GM18498 (cell line): ENCODE measurements at regions not wholly inside any gene's neighbourhood (a gene's known extent, or its start where the extent isn't known, plus 50 kb on each side); places are given as distances from the start of the nearest gene placed in this dataset.
"Not testable (repeated sequence)": the region's sequence is repeated elsewhere in the genome, so short reads cannot be mapped to it uniquely, and the experiment has no call there.

Experiments
- ATAC-seq: cut with Tn5 transposase; IDR thresholded peaks from one replicate; pipeline ENCODE4 v1.9.1; 2021; ENCODE audit warnings: mild to moderate bottlenecking, moderate library complexity; ENCODE audit not compliant: unreplicated experiment

- ATAC-seq, result peak; percentile 63
Measured at GRCh38 chr4:132642016-132642817, 506.9 kb upstream of the PCDH10 start.

GRCh38 chr4:132646186-132646585, 502.9 kb upstream of the PCDH10 start:
- no peak for ATAC-seq

- no peak for ATAC-seq
Measured at GRCh38 chr4:132651196-132651595, 497.9 kb upstream of the PCDH10 start.

GRCh38 chr4:132660181-132660580, 488.9 kb upstream of the PCDH10 start:
- no peak for ATAC-seq

- ATAC-seq, result no peak
Measured at GRCh38 chr4:132662456-132662855, 486.6 kb upstream of the PCDH10 start.

GRCh38 chr4:132669786-132670185, 479.3 kb upstream of the PCDH10 start:
- ATAC-seq, result no peak

- ATAC-seq, result no peak
Measured at GRCh38 chr4:132670557-132670956, 478.5 kb upstream of the PCDH10 start.

GRCh38 chr4:132683957-132684356, 465.1 kb upstream of the PCDH10 start:
- ATAC-seq, result no peak

GRCh38 chr4:132691026-132691425, 458.1 kb upstream of the PCDH10 start:
- ATAC-seq, result no peak

GRCh38 chr4:132691668-132692067, 457.4 kb upstream of the PCDH10 start:
- no peak for ATAC-seq

- ATAC-seq, result no peak
Measured at GRCh38 chr4:132694775-132695174, 454.3 kb upstream of the PCDH10 start.

GRCh38 chr4:132697505-132697904, 451.6 kb upstream of the PCDH10 start:
- ATAC-seq, result not testable (repeated sequence)

- no peak for ATAC-seq
Measured at GRCh38 chr4:132707955-132708354, 441.1 kb upstream of the PCDH10 start.

- ATAC-seq, result no peak
Measured at GRCh38 chr4:132709056-132709455, 440.0 kb upstream of the PCDH10 start.

GRCh38 chr4:132710971-132711370, 438.1 kb upstream of the PCDH10 start:
- ATAC-seq, result no peak

- no peak for ATAC-seq
Measured at GRCh38 chr4:132737344-132737743, 411.8 kb upstream of the PCDH10 start.

GRCh38 chr4:132759199-132759780, 389.8 kb upstream of the PCDH10 start:
- ATAC-seq, result no peak

GRCh38 chr4:132763465-132763864, 385.6 kb upstream of the PCDH10 start:
- ATAC-seq, result no peak

- ATAC-seq, result no peak
Measured at GRCh38 chr4:132767901-132768300, 381.2 kb upstream of the PCDH10 start.

GRCh38 chr4:132770776-132771175, 378.3 kb upstream of the PCDH10 start:
- no peak for ATAC-seq

- no peak for ATAC-seq
Measured at GRCh38 chr4:132792310-132792709, 356.8 kb upstream of the PCDH10 start.

GRCh38 chr4:132797856-132798255, 351.2 kb upstream of the PCDH10 start:
- ATAC-seq, result no peak
